K562 (cell line): ENCODE measurements at regions not wholly inside any gene's neighbourhood (a gene's known extent, or its start where the extent isn't known, plus 50 kb on each side); places are given as distances from the start of the nearest gene placed in this dataset.

ENCODE experiments used
- ATAC-seq: fragments of 200-7000 bp; cut with Tn5 transposase; 3 replicates; pipeline ENCODE4 v1.9.1; 2020; ENCODE audit warnings: moderate library complexity
- BruUV-seq: library from RNA; stranded (reverse); fragments of 400-500 nt; replicated peaks from 2 replicates; lab custom pipeline; 2021; lab: Mats Ljungman, UMichigan
- CTCF ChIA-PET: fragments of 300-600 bp; formaldehyde crosslinking; extraction: SDS; loops from one replicate; lab custom pipeline; 2021; ENCODE audit warnings: low intra/inter-chr PET ratio; lab: Yijun Ruan, JAX
- POLR2A ChIA-PET: fragments of 300-600, 350-650 bp; sonication (Branson Sonifier 250); formaldehyde crosslinking; extraction: SDS; loops from one replicate; lab custom pipeline; 2021; ENCODE audit warnings: antibody characterized with exemption, inconsistent platforms; lab: Yijun Ruan, JAX
- DNase-seq, 4 experiments: peaks; one replicate each; pipeline versions ENCODE4 v3.0.0 to v3.0.0-alpha.2; 2011 to 2018; ENCODE audit warnings: low spot score in 3 of 4, mixed read lengths in 3 of 4; ENCODE audit errors: extremely low read depth in 1 of 4
- FAIRE-seq: peaks from 2 replicates; lab custom pipeline; 2011; peaks lifted over from hg19 to GRCh38; lab: Jason Lieb, UNC
- H2AFZ ChIP-seq: 2 replicates; pipeline ENCODE4 v1.6.0; 2011; ENCODE audit warnings: low read depth, low read length, control low read depth, inconsistent platforms
- H3K27ac ChIP-seq: fragments of 200-600 bp; 3 replicates; pipeline ENCODE4 v1.8.0; 2011; ENCODE audit warnings: low read depth, mild to moderate bottlenecking, control low read depth, inconsistent platforms, low read length, moderate library complexity, mixed read lengths; ENCODE audit errors: extremely low read depth
- H3K27me3 ChIP-seq, 2 experiments: fragments of 300-600 bp in 1 of 2; 2 replicates in 1 of 2; 3 replicates in 1 of 2; pipeline versions ENCODE4 v1.6.0 to v1.8.0; 2011; ENCODE audit warnings: inconsistent platforms in 2 of 2, low read length in 2 of 2, mild to moderate bottlenecking in 1 of 2, mixed read lengths in 1 of 2, moderate library complexity in 1 of 2; ENCODE audit not compliant: control insufficient read depth in 2 of 2, insufficient read depth in 2 of 2
- H3K36me3 ChIP-seq: fragments of 300-600 bp; 3 replicates; pipeline ENCODE4 v1.8.0; 2011; ENCODE audit warnings: mild to moderate bottlenecking, low read length, inconsistent platforms; ENCODE audit not compliant: control insufficient read depth, insufficient read depth
- H3K4me1 ChIP-seq, 2 experiments: fragments of 200-600 bp in 1 of 2; replicated peaks in 1 of 2; 2 replicates in 1 of 2; 3 replicates in 1 of 2; pipeline versions ENCODE4 v1.5.1 to v1.8.0; 2011; ENCODE audit warnings: inconsistent platforms in 2 of 2, low read length in 2 of 2, mild to moderate bottlenecking in 1 of 2, mixed read lengths in 1 of 2, moderate library complexity in 1 of 2; ENCODE audit not compliant: control insufficient read depth in 2 of 2, insufficient read depth in 2 of 2
- H3K4me2 ChIP-seq: 2 replicates; pipeline ENCODE4 v1.6.1; 2011; ENCODE audit warnings: low read length, control low read depth, inconsistent platforms, mixed read lengths; ENCODE audit not compliant: insufficient read depth
- H3K4me3 ChIP-seq: fragments of 200-600 bp; sonication (generic), shearing (Covaris generic); 2 replicates; pipeline ENCODE4 v1.5.1; 2016; ENCODE audit warnings: control low read depth, inconsistent platforms
- H3K79me2 ChIP-seq: fragments of 200-600 bp; 3 replicates; pipeline ENCODE4 v1.8.0; 2011; ENCODE audit warnings: low read length, inconsistent platforms; ENCODE audit not compliant: control insufficient read depth, insufficient read depth
- H3K9ac ChIP-seq, 2 experiments: 2 replicates each; pipeline versions ENCODE4 v1.6.0 to v1.6.1; 2011; ENCODE audit warnings: low read depth in 2 of 2, low read length in 2 of 2, control low read depth in 1 of 2, inconsistent platforms in 1 of 2, mild to moderate bottlenecking in 1 of 2, mixed read lengths in 1 of 2; ENCODE audit not compliant: insufficient read depth in 1 of 2
- H3K9me1 ChIP-seq: one replicate; pipeline ENCODE4 v1.6.0; 2011; ENCODE audit warnings: inconsistent platforms, mild to moderate bottlenecking, low read length, moderate library complexity; ENCODE audit not compliant: control insufficient read depth, insufficient read depth
- H3K9me3 ChIP-seq: replicated peaks from 2 replicates; pipeline ENCODE4 v1.5.1; 2011; ENCODE audit warnings: low read depth, low read length, inconsistent platforms; ENCODE audit not compliant: control insufficient read depth, insufficient read depth
- H4K20me1 ChIP-seq: replicated peaks from 2 replicates; pipeline ENCODE4 v1.6.1; 2011; ENCODE audit warnings: low read length, inconsistent platforms, mixed read lengths; ENCODE audit not compliant: control insufficient read depth, insufficient read depth
- CTCF ChIP-seq, 3 experiments: IDR thresholded peaks in 2 of 3; conservative IDR thresholded peaks in 1 of 3; 2 replicates each; pipeline ENCODE4 v1.5.1; 2011 to 2012; ENCODE audit warnings: low read length in 3 of 3, mild to moderate bottlenecking in 3 of 3, control low read depth in 2 of 3, improper control_type of control experiment in 1 of 3, inconsistent platforms in 1 of 3, low read depth in 1 of 3, mixed read lengths in 1 of 3, moderate library complexity in 1 of 3; ENCODE audit not compliant: insufficient read depth in 2 of 3
- ELF2 ChIP-seq: fragments of 250-450 bp; sonication (Bioruptor Pico); IDR thresholded peaks from 2 replicates; pipeline ENCODE4 v1.5.0; 2021; ENCODE audit warnings: mild to moderate bottlenecking
- ETV1 ChIP-seq: fragments of 450-650 bp; conservative IDR thresholded peaks from 2 replicates; pipeline ENCODE4 v1.6.1; 2016; ENCODE audit warnings: missing genetic modification characterization, control low read depth, low read depth, missing compliant biosample characterization
- FOXP1 ChIP-seq: sonication (generic); formaldehyde crosslinking; IDR thresholded peaks from 2 replicates; pipeline ENCODE4 v1.8.0; 2022; ENCODE audit warnings: mild to moderate bottlenecking, missing genetic modification reagents
- FUS ChIP-seq: fragments of 200-400 bp; formaldehyde crosslinking; optimal IDR thresholded peaks from 2 replicates; pipeline ENCODE3; 2017; ENCODE audit warnings: low read depth, low read length
- HDAC1 ChIP-seq, 2 experiments: fragments of 450-650 bp; IDR thresholded peaks; 2 replicates each; pipeline ENCODE4 v1.6.1; 2016 to 2017; ENCODE audit warnings: inconsistent platforms in 1 of 2, mild to moderate bottlenecking in 1 of 2, moderate library complexity in 1 of 2
- HNRNPUL1 ChIP-seq: fragments of 200-400 bp; formaldehyde crosslinking; IDR thresholded peaks from 2 replicates; pipeline ENCODE4 v1.6.1; 2017; ENCODE audit warnings: low read length
- JUND ChIP-seq, 2 experiments: IDR thresholded peaks; 2 replicates in 1 of 2; 3 replicates in 1 of 2; pipeline ENCODE4 v1.6.1; 2011; ENCODE audit warnings: borderline replicate concordance in 2 of 2, low read depth in 2 of 2, low read length in 2 of 2, improper control_type of control experiment in 1 of 2, missing biosample characterization in 1 of 2, missing genetic modification characterization in 1 of 2, missing genetic modification reagents in 1 of 2
- MAFK ChIP-seq: IDR thresholded peaks from 2 replicates; pipeline ENCODE4 v1.6.1; 2011; ENCODE audit warnings: low read length, improper control_type of control experiment
- PCBP1 ChIP-seq: fragments of 200-400 bp; formaldehyde crosslinking; IDR thresholded peaks from 2 replicates; pipeline ENCODE4 v1.6.1; 2018; ENCODE audit warnings: mild to moderate bottlenecking, low read depth, low read length; ENCODE audit not compliant: poor library complexity, severe bottlenecking
- POLR3G ChIP-seq: IDR thresholded peaks from 2 replicates; pipeline ENCODE4 v1.6.1; 2011; ENCODE audit not compliant: insufficient read length, insufficient replicate concordance; ENCODE audit errors: extremely low read depth
- RAD21 ChIP-seq, 2 experiments: fragments of 250-450 bp in 1 of 2; fragments of 450-650 bp in 1 of 2; sonication (Bioruptor Pico) in 1 of 2; formaldehyde crosslinking in 1 of 2; IDR thresholded peaks in 1 of 2; conservative IDR thresholded peaks in 1 of 2; 2 replicates each; pipeline versions ENCODE4 v1.4.0 to v1.8.0; 2020 to 2022; ENCODE audit warnings: mild to moderate bottlenecking in 2 of 2, moderate library complexity in 1 of 2
- SFPQ ChIP-seq: fragments of 200-400 bp; formaldehyde crosslinking; IDR thresholded peaks from 2 replicates; pipeline ENCODE4 v1.6.1; 2017; ENCODE audit warnings: mild to moderate bottlenecking, low read depth, low read length, moderate library complexity
- TCFL5 ChIP-seq: fragments of 250-450 bp; sonication (Bioruptor Pico); conservative IDR thresholded peaks from 2 replicates; pipeline ENCODE4 v1.6.1; 2021; ENCODE audit warnings: mild to moderate bottlenecking, moderate library complexity, matching md5 sums
- ZNF282 ChIP-seq: sonication (generic); formaldehyde crosslinking; IDR thresholded peaks from 2 replicates; pipeline ENCODE4 v1.8.1; 2023; ENCODE audit warnings: missing genetic modification reagents
- ZNF766 ChIP-seq: fragments of 200-800 bp; sonication (Bioruptor generic); conservative IDR thresholded peaks from 2 replicates; pipeline ENCODE4 v1.6.1; 2016; ENCODE audit warnings: missing genetic modification characterization, missing compliant biosample characterization
- WGBS: fragments of 100-300 bp; shearing (Covaris generic); methylation state at CpG from one replicate; pipeline ENCODE4 v1.1.6; 2016; ENCODE audit warnings: low coverage, mixed read lengths; ENCODE audit not compliant: insufficient coverage; ENCODE audit errors: missing lambda C conversion rate; 5-methylcytosine and 5-hydroxymethylcytosine counted together
- in situ Hi-C: fragments of 300-500 bp; cut with MboI; formaldehyde crosslinking; loops from 4 replicates; pipeline ENCODE4 v1.15.0; 2018; ENCODE audit warnings: inconsistent platforms, mixed read lengths
- intact Hi-C: fragments of 100-400 bp; cut with micrococcal nuclease; formaldehyde crosslinking; loops from 2 replicates; pipeline ENCODE4 v1.14.2; 2022

GRCh38 chr18:70578480-70578879, 289.6 kb downstream of the SOCS6 start:
- no peaks in the 10 kb centered on the region for H3K9me1 ChIP-seq
- H3K27me3 ChIP-seq: no peaks in the 10 kb centered on the region
- H3K9me3 ChIP-seq: no peaks in the 10 kb centered on the region
- H3K4me3 ChIP-seq: no peak overlapping the region
- CTCF ChIA-PET: no interaction called here
- BruUV-seq: no TSS peak
- H3K9ac ChIP-seq: no peak overlapping the region
- H4K20me1 ChIP-seq: no peaks in the 10 kb centered on the region
- ATAC-seq (no peak), FAIRE-seq (no peak), DNase-seq (peak in 1 of 4 experiments; percentile 2)
- no peaks in the 10 kb centered on the region for H3K79me2 ChIP-seq
- in situ Hi-C loops (no loop called here), intact Hi-C loops (no loop called here)
- TF ChIP-seq ELF2 (CRISPR knock-in tag) (no peak), HNRNPUL1 (no peak), HDAC1 (IDR thresholded peaks at IDR 0.05) (no peak), FUS (no peak), FOXP1 (CRISPR knock-in tag) (no peak), RAD21 (CRISPR knock-in tag; conservative IDR thresholded peaks at IDR 0.05 in 1 of 2, IDR thresholded peaks at IDR 0.05 in 1 of 2) (0 out of 4 replicates have a peak, but pooled peaks of 1 of the 2 experiments have one; percentile 9), SFPQ (no peak), ZNF766 (CRISPR knock-in tag) (no peak), CTCF (IDR thresholded peaks at IDR 0.05 in 2 of 3, conservative IDR thresholded peaks at IDR 0.05 in 1 of 3; ENCODE audit: insufficient read depth in 2 of 3, low read depth in 1 of 3, low read length in 3 of 3) (0 out of 6 replicates have a peak, but pooled peaks of 1 of the 3 experiments have one; percentile 25), JUND (IDR thresholded peaks at IDR 0.05; ENCODE audit: borderline replicate concordance, low read depth, low read length) (no peak), JUND (tag; IDR thresholded peaks at IDR 0.05; ENCODE audit: borderline replicate concordance, low read depth, low read length) (no peak), MAFK (no peak), TCFL5 (CRISPR knock-in tag) (no peak), PCBP1 (no peak), POLR3G (no peak), ZNF282 (CRISPR knock-in tag) (no peak), ETV1 (tag) (no peak)
- POLR2A ChIA-PET: no interaction called here
- no peak overlapping the region for H3K27ac ChIP-seq
- no peak overlapping the region for H2AFZ ChIP-seq
- WGBS: 0% methylated on average over 6 of the region's 6 CpGs
- H3K4me1 ChIP-seq: no peaks in the 10 kb centered on the region
- H3K4me2 ChIP-seq: no peak overlapping the region
- H3K36me3 ChIP-seq: no peaks in the 10 kb centered on the region
